GM10266 (cell line): ENCODE measurements at regions not wholly inside any gene's neighbourhood (a gene's known extent, or its start where the extent isn't known, plus 50 kb on each side); places are given as distances from the start of the nearest gene placed in this dataset.
"Not testable (repeated sequence)": the region's sequence is repeated elsewhere in the genome, so short reads cannot be mapped to it uniquely, and the experiment has no call there.

ENCODE experiments used
- DNase-seq: peaks from one replicate; pipeline ENCODE4 v3.0.0; 2012; ENCODE audit errors: extremely low spot score
- CTCF ChIP-seq: IDR thresholded peaks from 2 replicates; pipeline ENCODE4 v1.5.1; 2012; ENCODE audit warnings: mild to moderate bottlenecking, low read depth; ENCODE audit not compliant: control insufficient read depth, insufficient read depth; ENCODE audit errors: missing control alignments

- DNase-seq = no peak
- TF ChIP-seq CTCF = no peak
Measured at GRCh38 chr7:116363637-116364432, 135.7 kb upstream of the CAV2 start.

GRCh38 chr7:116364469-116364868 lies 135.1 kb upstream of the CAV2 start:
- no peak for TF ChIP-seq CTCF
- DNase-seq = no peak

GRCh38 chr7:116365797-116366196 lies 133.7 kb upstream of the CAV2 start:
- DNase-seq = no peak
- no peak for TF ChIP-seq CTCF

GRCh38 chr7:116367171-116367813 lies 132.2 kb upstream of the CAV2 start:
- TF ChIP-seq CTCF = no peak
- no peak for DNase-seq

- DNase-seq = no peak
- no peak for TF ChIP-seq CTCF
Measured at GRCh38 chr7:116368965-116369364, 130.6 kb upstream of the CAV2 start.

- DNase-seq = not testable (repeated sequence)
Measured at GRCh38 chr7:116371536-116371935, 128.0 kb upstream of the CAV2 start.

- not testable (repeated sequence) for DNase-seq
Measured at GRCh38 chr7:116373229-116373628, 126.3 kb upstream of the CAV2 start.

- no peak for DNase-seq
- TF ChIP-seq CTCF = no peak
Measured at GRCh38 chr7:116377721-116378120, 121.8 kb upstream of the CAV2 start.
